ENCODE measurements at regions not wholly inside any gene's neighbourhood (a gene's known extent, or its start where the extent isn't known, plus 50 kb on each side); places are given as distances from the start of the nearest gene placed in this dataset.
A peak's percentile ranks its signal among the peaks of the same experiment; 100 is the strongest.
"Not testable (repeated sequence)": the region's sequence is repeated elsewhere in the genome, so short reads cannot be mapped to it uniquely, and the experiment has no call there.

GRCh38 chr12:73863546-73863945 lies 674.1 kb upstream of the ATXN7L3B start:
- FAIRE-seq (no peak), DNase-seq (ENCODE audit: insufficient read length, low spot score) (no peak)

GRCh38 chr12:73867147-73867546 lies 670.5 kb upstream of the ATXN7L3B start:
- no peak for FAIRE-seq
- DNase-seq (ENCODE audit: insufficient read length, low spot score), result no peak

GRCh38 chr12:73877291-73877690 lies 660.3 kb upstream of the ATXN7L3B start:
- FAIRE-seq; DNase-seq (ENCODE audit: insufficient read length, low spot score): not testable (repeated sequence)

- FAIRE-seq (no peak), DNase-seq (ENCODE audit: insufficient read length, low spot score) (no peak)
Measured at GRCh38 chr12:73892201-73892600, 645.4 kb upstream of the ATXN7L3B start.

GRCh38 chr12:73898645-73899044 lies 639.0 kb upstream of the ATXN7L3B start:
- FAIRE-seq (no peak), DNase-seq (ENCODE audit: insufficient read length, low spot score) (no peak)

GRCh38 chr12:73902260-73902659 lies 635.4 kb upstream of the ATXN7L3B start:
- no peak for DNase-seq (ENCODE audit: insufficient read length, low spot score)

GRCh38 chr12:73906757-73907156 lies 630.9 kb upstream of the ATXN7L3B start:
- no peak for DNase-seq (ENCODE audit: insufficient read length, low spot score)
- no peak for FAIRE-seq

More at GRCh38 chr12:73902260-73902659, 635.4 kb upstream of the ATXN7L3B start:
- FAIRE-seq, result no peak

- DNase-seq (ENCODE audit: insufficient read length, low spot score) (no peak), FAIRE-seq (no peak)
Measured at GRCh38 chr12:73935817-73936216, 601.8 kb upstream of the ATXN7L3B start.

GRCh38 chr12:73947326-73948026 lies 590.2 kb upstream of the ATXN7L3B start:
- FAIRE-seq, result no peak
- no peak for DNase-seq (ENCODE audit: insufficient read length, low spot score)

GRCh38 chr12:73950507-73950906 lies 587.1 kb upstream of the ATXN7L3B start:
- FAIRE-seq (no peak), DNase-seq (ENCODE audit: insufficient read length, low spot score) (no peak)

- DNase-seq (ENCODE audit: insufficient read length, low spot score) (no peak), FAIRE-seq (no peak)
Measured at GRCh38 chr12:73951956-73952703, 585.5 kb upstream of the ATXN7L3B start.

- DNase-seq (ENCODE audit: insufficient read length, low spot score) (no peak), FAIRE-seq (no peak)
Measured at GRCh38 chr12:73964641-73965040, 573.0 kb upstream of the ATXN7L3B start.

- no peak for FAIRE-seq
Measured at GRCh38 chr12:73973486-73973885, 564.1 kb upstream of the ATXN7L3B start.

GRCh38 chr12:73984552-73984951 lies 553.1 kb upstream of the ATXN7L3B start:
- DNase-seq (ENCODE audit: insufficient read length, low spot score), result no peak
- no peak for FAIRE-seq

More at GRCh38 chr12:73973486-73973885, 564.1 kb upstream of the ATXN7L3B start:
- DNase-seq (ENCODE audit: insufficient read length, low spot score), result no peak

GRCh38 chr12:73991138-73991537 lies 546.5 kb upstream of the ATXN7L3B start:
- FAIRE-seq, result no peak
- no peak for DNase-seq (ENCODE audit: insufficient read length, low spot score)

- FAIRE-seq (no peak), DNase-seq (ENCODE audit: insufficient read length, low spot score) (no peak)
Measured at GRCh38 chr12:73998894-73999293, 538.7 kb upstream of the ATXN7L3B start.

GRCh38 chr12:74015118-74015517 lies 522.5 kb upstream of the ATXN7L3B start:
- DNase-seq (ENCODE audit: insufficient read length, low spot score) (no peak), FAIRE-seq (no peak)

GRCh38 chr12:74016324-74016723 lies 521.3 kb upstream of the ATXN7L3B start:
- FAIRE-seq; DNase-seq (ENCODE audit: insufficient read length, low spot score): not testable (repeated sequence)

GRCh38 chr12:74018849-74019248 lies 518.8 kb upstream of the ATXN7L3B start:
- FAIRE-seq (no peak), DNase-seq (ENCODE audit: insufficient read length, low spot score) (no peak)

GRCh38 chr12:74021937-74022336 lies 515.7 kb upstream of the ATXN7L3B start:
- FAIRE-seq (peak; percentile 39), DNase-seq (ENCODE audit: insufficient read length, low spot score) (peak; percentile 1)

- no peak for FAIRE-seq
- DNase-seq (ENCODE audit: insufficient read length, low spot score), result no peak
Measured at GRCh38 chr12:74031045-74031444, 506.6 kb upstream of the ATXN7L3B start.

- no peak for FAIRE-seq
- no peak for DNase-seq (ENCODE audit: insufficient read length, low spot score)
Measured at GRCh38 chr12:74033531-74033930, 504.1 kb upstream of the ATXN7L3B start.
